HCT116 (cell line): ENCODE measurements at regions not wholly inside any gene's neighbourhood (a gene's known extent, or its start where the extent isn't known, plus 50 kb on each side); places are given as distances from the start of the nearest gene placed in this dataset.

Source experiments
- ATAC-seq: fragments of 200-7000 bp; cut with Tn5 transposase; 2 replicates; pipeline ENCODE4 v1.9.1; 2020; ENCODE audit warnings: mild to moderate bottlenecking, moderate library complexity
- BruUV-seq: library from RNA; stranded (reverse); fragments of 400-500 nt; replicated peaks from 2 replicates; lab custom pipeline; 2021; lab: Mats Ljungman, UMichigan
- CTCF ChIA-PET: fragments of 300-600 bp; sonication (Branson Sonifier 250); formaldehyde crosslinking; loops from one replicate; lab custom pipeline; 2021; ENCODE audit warnings: antibody characterized with exemption; lab: Charles Lee
- POLR2A ChIA-PET: fragments of 300-600, 350-600 bp; sonication (Branson Sonifier 250); formaldehyde crosslinking; loops from one replicate; lab custom pipeline; 2021; ENCODE audit warnings: antibody characterized with exemption; lab: Charles Lee
- RAD21 ChIA-PET, 2 experiments: fragments of 300-600 bp; sonication (Branson Sonifier 250); formaldehyde crosslinking; loops; one replicate each; lab custom pipeline; 2023; ENCODE audit warnings: low total read pairs in 2 of 2; ENCODE audit not compliant: uncharacterized antibody in 2 of 2, unreplicated experiment in 2 of 2, low non-redundant PET in 1 of 2; lab: Charles Lee
- DNase-seq: peaks from one replicate; pipeline ENCODE4 v3.0.0-alpha.2; 2010; ENCODE audit warnings: low read depth, low spot score
- H2AFZ ChIP-seq: fragments of 200-600 bp; shearing (Covaris generic), sonication (generic); 2 replicates; pipeline ENCODE4 v1.6.1; 2017; ENCODE audit warnings: low read depth, mixed run types, mixed read lengths, antibody characterized with exemption, low read length; ENCODE audit not compliant: poor library complexity, severe bottlenecking
- H3K27ac ChIP-seq: 2 replicates; pipeline ENCODE4 v1.5.1; 2012; ENCODE audit warnings: low read depth, low read length
- H3K27me3 ChIP-seq: fragments of 200-600 bp; sonication (generic); 2 replicates; pipeline ENCODE4 v1.6.1; 2016; ENCODE audit warnings: mixed run types, low read length, mixed read lengths; ENCODE audit not compliant: insufficient read depth
- H3K36me3 ChIP-seq, 2 experiments: fragments of 200-500 bp in 1 of 2; fragments of 200-600 bp in 1 of 2; sonication (Bioruptor generic) in 1 of 2; sonication (generic) in 1 of 2; 2 replicates each; pipeline versions ENCODE4 v1.5.1 to v1.6.1; 2014 to 2016; ENCODE audit warnings: low read length in 2 of 2, inconsistent platforms in 1 of 2, mixed read lengths in 1 of 2, mixed run types in 1 of 2; ENCODE audit not compliant: insufficient read depth in 2 of 2, control insufficient read depth in 1 of 2
- H3K4me1 ChIP-seq, 2 experiments: fragments of 200-600 bp in 1 of 2; sonication (generic) in 1 of 2; 2 replicates each; pipeline versions ENCODE4 v1.5.1 to v1.6.1; 2012 to 2017; ENCODE audit warnings: low read length in 2 of 2, inconsistent platforms in 1 of 2, mild to moderate bottlenecking in 1 of 2, mixed read lengths in 1 of 2, mixed run types in 1 of 2, moderate library complexity in 1 of 2; ENCODE audit not compliant: insufficient read depth in 2 of 2, control insufficient read depth in 1 of 2
- H3K4me2 ChIP-seq: fragments of 200-600 bp; sonication (generic); 2 replicates; pipeline ENCODE4 v1.6.1; 2017; ENCODE audit warnings: mixed run types, low read length, mixed read lengths
- H3K4me3 ChIP-seq, 2 experiments: fragments of 200-600 bp in 1 of 2; sonication (generic) in 1 of 2; replicated peaks in 1 of 2; 2 replicates each; pipeline ENCODE4 v1.5.1; 2011 to 2016; ENCODE audit warnings: low read length in 2 of 2, control low read depth in 1 of 2, low read depth in 1 of 2, mild to moderate bottlenecking in 1 of 2, mixed read lengths in 1 of 2, mixed run types in 1 of 2
- H3K79me2 ChIP-seq: fragments of 200-600 bp; sonication (generic); 2 replicates; pipeline ENCODE4 v1.6.1; 2017; ENCODE audit warnings: mild to moderate bottlenecking, mixed run types, low read length, moderate library complexity, mixed read lengths; ENCODE audit not compliant: insufficient read depth
- H3K9ac ChIP-seq: fragments of 200-600 bp; sonication (generic); 2 replicates; pipeline ENCODE4 v1.6.1; 2016; ENCODE audit warnings: low read length, mixed read lengths
- H3K9me2 ChIP-seq: fragments of 200-600 bp; sonication (generic), shearing (Covaris generic); 2 replicates; pipeline ENCODE4 v1.6.1; 2017; ENCODE audit warnings: mixed run types, mild to moderate bottlenecking, moderate library complexity; ENCODE audit not compliant: insufficient read depth
- H3K9me3 ChIP-seq, 2 experiments: fragments of 200-500 bp in 1 of 2; fragments of 200-600 bp in 1 of 2; sonication (Bioruptor generic) in 1 of 2; sonication (generic) in 1 of 2; 2 replicates each; pipeline ENCODE4 v1.6.1; 2014 to 2017; ENCODE audit warnings: low read length in 2 of 2, mixed read lengths in 2 of 2, inconsistent platforms in 1 of 2, low read depth in 1 of 2, mild to moderate bottlenecking in 1 of 2, mixed run types in 1 of 2, moderate library complexity in 1 of 2; ENCODE audit not compliant: control insufficient read depth in 1 of 2, insufficient read depth in 1 of 2
- H4K20me1 ChIP-seq: fragments of 200-600 bp; sonication (generic), shearing (Covaris generic); 2 replicates; pipeline ENCODE4 v1.6.1; 2017; ENCODE audit warnings: mixed run types, mild to moderate bottlenecking, moderate library complexity; ENCODE audit not compliant: insufficient read depth
- CBX3 ChIP-seq: IDR thresholded peaks from 2 replicates; pipeline ENCODE4 v1.6.1; 2012; ENCODE audit warnings: low read depth
- EZH2 ChIP-seq: fragments of 200-600 bp; sonication (generic); IDR thresholded peaks from 2 replicates; pipeline ENCODE4 v1.6.1; 2017; ENCODE audit warnings: antibody characterized with exemption, mixed run types
- EZH2phosphoT487 ChIP-seq: fragments of 200-600 bp; IDR thresholded peaks from 2 replicates; pipeline ENCODE4 v1.6.1; 2018; ENCODE audit warnings: antibody characterized with exemption, borderline replicate concordance
- FOSL1 ChIP-seq: IDR thresholded peaks from 2 replicates; pipeline ENCODE4 v1.6.1; 2012; ENCODE audit warnings: low read depth
- JUND ChIP-seq: IDR thresholded peaks from 2 replicates; pipeline ENCODE4 v1.6.1; 2012
- POLR2A ChIP-seq: IDR thresholded peaks from 2 replicates; pipeline ENCODE4 v1.7.0; 2011; ENCODE audit warnings: borderline replicate concordance; ENCODE audit not compliant: insufficient read depth, insufficient read length; ENCODE audit errors: extremely low read depth
- POLR2AphosphoS5 ChIP-seq: IDR thresholded peaks from 2 replicates; pipeline ENCODE4 v1.6.1; 2011; ENCODE audit warnings: mild to moderate bottlenecking, low read depth, low read length, moderate library complexity
- SIN3A ChIP-seq: IDR thresholded peaks from 2 replicates; pipeline ENCODE4 v1.6.1; 2012; ENCODE audit warnings: low read depth
- SP1 ChIP-seq: IDR thresholded peaks from 2 replicates; pipeline ENCODE4 v1.6.1; 2012; ENCODE audit warnings: low read depth
- SRF ChIP-seq: IDR thresholded peaks from 2 replicates; pipeline ENCODE4 v1.6.1; 2012; ENCODE audit warnings: low read depth
- TCF7L2 ChIP-seq: IDR thresholded peaks from 2 replicates; pipeline ENCODE4 v1.7.0; 2011; ENCODE audit warnings: borderline replicate concordance, inconsistent platforms; ENCODE audit not compliant: insufficient read depth, insufficient read length; ENCODE audit errors: extremely low read depth
- YY1 ChIP-seq: IDR thresholded peaks from 2 replicates; pipeline ENCODE4 v1.6.1; 2011; ENCODE audit warnings: low read length, low read depth, moderate library complexity, mild to moderate bottlenecking; ENCODE audit not compliant: insufficient replicate concordance; ENCODE audit errors: extremely low read depth
- ZFX ChIP-seq: fragments of 450-650 bp; IDR thresholded peaks from 2 replicates; pipeline ENCODE4 v1.6.1; 2017
- intact Hi-C: fragments of 100-400 bp; cut with micrococcal nuclease; formaldehyde crosslinking; loops from 2 replicates; pipeline ENCODE4 v1.10.0; 2022
- TF ChIP-seq, protein P1 (sequence below): IDR thresholded peaks from 2 replicates; pipeline ENCODE4 v1.6.1; 2012
- TF ChIP-seq, protein P2 (sequence below): IDR thresholded peaks from 2 replicates; pipeline ENCODE4 v1.6.1; 2012; ENCODE audit warnings: low read depth
- TF ChIP-seq, protein P3 (sequence below), 3 experiments: fragments of 200-600 bp in 1 of 3; sonication (generic) in 1 of 3; IDR thresholded peaks in 2 of 3; conservative IDR thresholded peaks in 1 of 3; 2 replicates each; pipeline ENCODE4 v1.5.1; 2012 to 2017; ENCODE audit warnings: low read depth in 2 of 3, low read length in 2 of 3, antibody characterized with exemption in 1 of 3, borderline replicate concordance in 1 of 3, control low read depth in 1 of 3, mild to moderate bottlenecking in 1 of 3, mixed read lengths in 1 of 3, mixed run types in 1 of 3, moderate library complexity in 1 of 3; ENCODE audit not compliant: insufficient read depth in 1 of 3

DNA sequence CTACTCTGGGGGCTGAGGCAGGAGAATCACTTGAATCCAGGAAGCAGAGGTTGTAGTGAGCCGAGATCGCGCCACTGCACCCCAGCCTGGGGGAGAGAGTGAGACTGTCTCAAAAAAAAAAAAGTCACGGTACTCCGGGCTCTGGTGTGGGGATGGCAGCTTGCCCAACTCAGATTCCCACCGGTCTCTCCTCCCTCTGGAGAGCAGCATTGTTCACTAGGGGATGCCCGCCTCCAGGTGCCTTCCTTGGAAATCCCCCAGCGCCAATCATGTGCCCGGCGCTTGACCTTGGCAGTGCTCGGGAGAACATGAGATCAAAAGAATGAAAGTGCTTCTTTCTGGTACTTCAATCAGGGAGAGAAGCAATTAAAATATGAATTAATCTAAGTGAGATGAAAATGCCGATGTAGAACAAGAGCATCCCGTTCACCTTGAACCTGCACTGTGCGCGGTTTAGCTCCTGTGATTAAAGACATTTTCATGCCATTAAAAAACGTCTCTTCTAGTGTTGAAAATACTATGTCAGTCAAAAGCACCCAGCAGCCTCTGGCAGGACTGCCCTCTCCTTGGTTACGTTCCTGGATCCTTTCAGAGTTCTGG, 1127.3 kb upstream of the AUTS2 start:
- no peaks in the 10 kb centered on the region for H3K27me3 ChIP-seq
- no peak overlapping the region for H2AFZ ChIP-seq
- no peak overlapping the region for H3K4me3 ChIP-seq
- H3K9me3 ChIP-seq: peaks cover 5 to 25% of the 10 kb centered on the region in 2 experiments; a peak in 2 of 4 replicates
- no peaks in the 10 kb centered on the region for H3K36me3 ChIP-seq
- H4K20me1 ChIP-seq: no peaks in the 10 kb centered on the region
- DNase-seq: no peak
- no TSS peak for BruUV-seq
- CTCF ChIA-PET: no interaction called here
- no peak for ATAC-seq
- H3K79me2 ChIP-seq: no peaks in the 10 kb centered on the region
- H3K4me1 ChIP-seq: no peaks in the 10 kb centered on the region
- POLR2A ChIA-PET: no interaction called here
- no peak overlapping the region for H3K9ac ChIP-seq
- intact Hi-C loops: no loop called here
- no peak overlapping the region for H3K4me2 ChIP-seq
- H3K27ac ChIP-seq: no peak overlapping the region
- no peaks in the 10 kb centered on the region for H3K9me2 ChIP-seq
- RAD21 ChIA-PET: no interaction called here
- TF ChIP-seq POLR2AphosphoS5: no peak

DNA sequence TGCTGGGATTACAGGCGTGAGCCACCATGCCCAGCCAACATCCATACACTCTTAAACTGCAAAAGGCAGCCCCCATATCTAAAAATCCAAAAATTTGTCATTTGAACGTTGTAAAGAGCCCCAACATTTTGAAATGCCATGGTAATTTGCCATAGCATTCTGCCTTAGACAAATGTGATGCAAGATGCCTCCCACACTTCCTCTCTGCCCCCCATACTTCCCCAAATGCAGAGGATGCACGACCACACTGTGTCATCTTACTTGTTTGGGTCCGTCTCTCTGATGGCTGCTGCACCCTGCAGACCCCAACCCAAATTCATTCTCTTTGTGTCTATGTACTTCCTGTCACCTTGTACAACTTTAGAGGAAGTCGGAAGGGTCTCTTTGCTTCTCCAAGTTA, 1125.6 kb upstream of the AUTS2 start:
- CTCF ChIA-PET: no interaction called here
- Histone ChIP-seq H3K9me3 (peaks cover 5 to 28% of the 10 kb centered on the region in 2 experiments; a peak in 2 of 4 replicates), H3K4me2 (no peak overlapping the region), H3K4me3 (no peak overlapping the region), H3K27ac (no peak overlapping the region), H4K20me1 (no peaks in the 10 kb centered on the region), H2AFZ (no peak overlapping the region), H3K9me2 (no peaks in the 10 kb centered on the region), H3K4me1 (no peaks in the 10 kb centered on the region), H3K36me3 (no peaks in the 10 kb centered on the region), H3K79me2 (no peaks in the 10 kb centered on the region), H3K27me3 (no peaks in the 10 kb centered on the region), H3K9ac (no peak overlapping the region)
- intact Hi-C loops: no loop called here
- RAD21 ChIA-PET: no interaction called here
- POLR2A ChIA-PET: no interaction called here
- ATAC-seq: no peak
- BruUV-seq: no TSS peak
- no peak for DNase-seq
- TF ChIP-seq, protein P1, sequence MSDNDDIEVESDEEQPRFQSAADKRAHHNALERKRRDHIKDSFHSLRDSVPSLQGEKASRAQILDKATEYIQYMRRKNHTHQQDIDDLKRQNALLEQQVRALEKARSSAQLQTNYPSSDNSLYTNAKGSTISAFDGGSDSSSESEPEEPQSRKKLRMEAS: no peak
- TF ChIP-seq, protein P2, sequence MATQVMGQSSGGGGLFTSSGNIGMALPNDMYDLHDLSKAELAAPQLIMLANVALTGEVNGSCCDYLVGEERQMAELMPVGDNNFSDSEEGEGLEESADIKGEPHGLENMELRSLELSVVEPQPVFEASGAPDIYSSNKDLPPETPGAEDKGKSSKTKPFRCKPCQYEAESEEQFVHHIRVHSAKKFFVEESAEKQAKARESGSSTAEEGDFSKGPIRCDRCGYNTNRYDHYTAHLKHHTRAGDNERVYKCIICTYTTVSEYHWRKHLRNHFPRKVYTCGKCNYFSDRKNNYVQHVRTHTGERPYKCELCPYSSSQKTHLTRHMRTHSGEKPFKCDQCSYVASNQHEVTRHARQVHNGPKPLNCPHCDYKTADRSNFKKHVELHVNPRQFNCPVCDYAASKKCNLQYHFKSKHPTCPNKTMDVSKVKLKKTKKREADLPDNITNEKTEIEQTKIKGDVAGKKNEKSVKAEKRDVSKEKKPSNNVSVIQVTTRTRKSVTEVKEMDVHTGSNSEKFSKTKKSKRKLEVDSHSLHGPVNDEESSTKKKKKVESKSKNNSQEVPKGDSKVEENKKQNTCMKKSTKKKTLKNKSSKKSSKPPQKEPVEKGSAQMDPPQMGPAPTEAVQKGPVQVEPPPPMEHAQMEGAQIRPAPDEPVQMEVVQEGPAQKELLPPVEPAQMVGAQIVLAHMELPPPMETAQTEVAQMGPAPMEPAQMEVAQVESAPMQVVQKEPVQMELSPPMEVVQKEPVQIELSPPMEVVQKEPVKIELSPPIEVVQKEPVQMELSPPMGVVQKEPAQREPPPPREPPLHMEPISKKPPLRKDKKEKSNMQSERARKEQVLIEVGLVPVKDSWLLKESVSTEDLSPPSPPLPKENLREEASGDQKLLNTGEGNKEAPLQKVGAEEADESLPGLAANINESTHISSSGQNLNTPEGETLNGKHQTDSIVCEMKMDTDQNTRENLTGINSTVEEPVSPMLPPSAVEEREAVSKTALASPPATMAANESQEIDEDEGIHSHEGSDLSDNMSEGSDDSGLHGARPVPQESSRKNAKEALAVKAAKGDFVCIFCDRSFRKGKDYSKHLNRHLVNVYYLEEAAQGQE: no peak
- no peak for TF ChIP-seq SP1
- no peak for TF ChIP-seq JUND
- TF ChIP-seq SIN3A: no peak
- TF ChIP-seq TCF7L2: no peak
- TF ChIP-seq EZH2phosphoT487: no peak
- no peak for TF ChIP-seq POLR2A
- TF ChIP-seq SRF: no peak
- no peak for TF ChIP-seq EZH2
- TF ChIP-seq FOSL1: no peak
- TF ChIP-seq CBX3: no peak
- TF ChIP-seq, protein P3, sequence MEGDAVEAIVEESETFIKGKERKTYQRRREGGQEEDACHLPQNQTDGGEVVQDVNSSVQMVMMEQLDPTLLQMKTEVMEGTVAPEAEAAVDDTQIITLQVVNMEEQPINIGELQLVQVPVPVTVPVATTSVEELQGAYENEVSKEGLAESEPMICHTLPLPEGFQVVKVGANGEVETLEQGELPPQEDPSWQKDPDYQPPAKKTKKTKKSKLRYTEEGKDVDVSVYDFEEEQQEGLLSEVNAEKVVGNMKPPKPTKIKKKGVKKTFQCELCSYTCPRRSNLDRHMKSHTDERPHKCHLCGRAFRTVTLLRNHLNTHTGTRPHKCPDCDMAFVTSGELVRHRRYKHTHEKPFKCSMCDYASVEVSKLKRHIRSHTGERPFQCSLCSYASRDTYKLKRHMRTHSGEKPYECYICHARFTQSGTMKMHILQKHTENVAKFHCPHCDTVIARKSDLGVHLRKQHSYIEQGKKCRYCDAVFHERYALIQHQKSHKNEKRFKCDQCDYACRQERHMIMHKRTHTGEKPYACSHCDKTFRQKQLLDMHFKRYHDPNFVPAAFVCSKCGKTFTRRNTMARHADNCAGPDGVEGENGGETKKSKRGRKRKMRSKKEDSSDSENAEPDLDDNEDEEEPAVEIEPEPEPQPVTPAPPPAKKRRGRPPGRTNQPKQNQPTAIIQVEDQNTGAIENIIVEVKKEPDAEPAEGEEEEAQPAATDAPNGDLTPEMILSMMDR (IDR thresholded peaks at IDR 0.05 in 2 of 3, conservative IDR thresholded peaks at IDR 0.05 in 1 of 3; ENCODE audit: borderline replicate concordance in 1 of 3, insufficient read depth in 1 of 3, low read depth in 2 of 3, low read length in 2 of 3): no peak
- TF ChIP-seq YY1: no peak
- no peak for TF ChIP-seq ZFX
